HCT116 (cell line): ENCODE measurements at regions not wholly inside any gene's neighbourhood (a gene's known extent, or its start where the extent isn't known, plus 50 kb on each side); places are given as distances from the start of the nearest gene placed in this dataset.

Source experiments
- ATAC-seq: fragments of 200-7000 bp; cut with Tn5 transposase; 2 replicates; pipeline ENCODE4 v1.9.1; 2020; ENCODE audit warnings: mild to moderate bottlenecking, moderate library complexity
- BruUV-seq: library from RNA; stranded (reverse); fragments of 400-500 nt; replicated peaks from 2 replicates; lab custom pipeline; 2021; lab: Mats Ljungman, UMichigan
- CTCF ChIA-PET: fragments of 300-600 bp; sonication (Branson Sonifier 250); formaldehyde crosslinking; loops from one replicate; lab custom pipeline; 2021; ENCODE audit warnings: antibody characterized with exemption; lab: Charles Lee
- POLR2A ChIA-PET: fragments of 300-600, 350-600 bp; sonication (Branson Sonifier 250); formaldehyde crosslinking; loops from one replicate; lab custom pipeline; 2021; ENCODE audit warnings: antibody characterized with exemption; lab: Charles Lee
- RAD21 ChIA-PET, 2 experiments: fragments of 300-600 bp; sonication (Branson Sonifier 250); formaldehyde crosslinking; loops; one replicate each; lab custom pipeline; 2023; ENCODE audit warnings: low total read pairs in 2 of 2; ENCODE audit not compliant: uncharacterized antibody in 2 of 2, unreplicated experiment in 2 of 2, low non-redundant PET in 1 of 2; lab: Charles Lee
- DNase-seq: peaks from one replicate; pipeline ENCODE4 v3.0.0-alpha.2; 2010; ENCODE audit warnings: low read depth, low spot score
- H2AFZ ChIP-seq: fragments of 200-600 bp; shearing (Covaris generic), sonication (generic); 2 replicates; pipeline ENCODE4 v1.6.1; 2017; ENCODE audit warnings: low read depth, mixed run types, mixed read lengths, antibody characterized with exemption, low read length; ENCODE audit not compliant: poor library complexity, severe bottlenecking
- H3K27ac ChIP-seq: 2 replicates; pipeline ENCODE4 v1.5.1; 2012; ENCODE audit warnings: low read depth, low read length
- H3K27me3 ChIP-seq: fragments of 200-600 bp; sonication (generic); 2 replicates; pipeline ENCODE4 v1.6.1; 2016; ENCODE audit warnings: mixed run types, low read length, mixed read lengths; ENCODE audit not compliant: insufficient read depth
- H3K36me3 ChIP-seq, 2 experiments: fragments of 200-500 bp in 1 of 2; fragments of 200-600 bp in 1 of 2; sonication (Bioruptor generic) in 1 of 2; sonication (generic) in 1 of 2; 2 replicates each; pipeline versions ENCODE4 v1.5.1 to v1.6.1; 2014 to 2016; ENCODE audit warnings: low read length in 2 of 2, inconsistent platforms in 1 of 2, mixed read lengths in 1 of 2, mixed run types in 1 of 2; ENCODE audit not compliant: insufficient read depth in 2 of 2, control insufficient read depth in 1 of 2
- H3K4me1 ChIP-seq, 2 experiments: fragments of 200-600 bp in 1 of 2; sonication (generic) in 1 of 2; 2 replicates each; pipeline versions ENCODE4 v1.5.1 to v1.6.1; 2012 to 2017; ENCODE audit warnings: low read length in 2 of 2, inconsistent platforms in 1 of 2, mild to moderate bottlenecking in 1 of 2, mixed read lengths in 1 of 2, mixed run types in 1 of 2, moderate library complexity in 1 of 2; ENCODE audit not compliant: insufficient read depth in 2 of 2, control insufficient read depth in 1 of 2
- H3K4me2 ChIP-seq: fragments of 200-600 bp; sonication (generic); 2 replicates; pipeline ENCODE4 v1.6.1; 2017; ENCODE audit warnings: mixed run types, low read length, mixed read lengths
- H3K4me3 ChIP-seq, 2 experiments: fragments of 200-600 bp in 1 of 2; sonication (generic) in 1 of 2; replicated peaks in 1 of 2; 2 replicates each; pipeline ENCODE4 v1.5.1; 2011 to 2016; ENCODE audit warnings: low read length in 2 of 2, control low read depth in 1 of 2, low read depth in 1 of 2, mild to moderate bottlenecking in 1 of 2, mixed read lengths in 1 of 2, mixed run types in 1 of 2
- H3K79me2 ChIP-seq: fragments of 200-600 bp; sonication (generic); 2 replicates; pipeline ENCODE4 v1.6.1; 2017; ENCODE audit warnings: mild to moderate bottlenecking, mixed run types, low read length, moderate library complexity, mixed read lengths; ENCODE audit not compliant: insufficient read depth
- H3K9ac ChIP-seq: fragments of 200-600 bp; sonication (generic); 2 replicates; pipeline ENCODE4 v1.6.1; 2016; ENCODE audit warnings: low read length, mixed read lengths
- H3K9me2 ChIP-seq: fragments of 200-600 bp; sonication (generic), shearing (Covaris generic); 2 replicates; pipeline ENCODE4 v1.6.1; 2017; ENCODE audit warnings: mixed run types, mild to moderate bottlenecking, moderate library complexity; ENCODE audit not compliant: insufficient read depth
- H3K9me3 ChIP-seq, 2 experiments: fragments of 200-500 bp in 1 of 2; fragments of 200-600 bp in 1 of 2; sonication (Bioruptor generic) in 1 of 2; sonication (generic) in 1 of 2; 2 replicates each; pipeline ENCODE4 v1.6.1; 2014 to 2017; ENCODE audit warnings: low read length in 2 of 2, mixed read lengths in 2 of 2, inconsistent platforms in 1 of 2, low read depth in 1 of 2, mild to moderate bottlenecking in 1 of 2, mixed run types in 1 of 2, moderate library complexity in 1 of 2; ENCODE audit not compliant: control insufficient read depth in 1 of 2, insufficient read depth in 1 of 2
- H4K20me1 ChIP-seq: fragments of 200-600 bp; sonication (generic), shearing (Covaris generic); 2 replicates; pipeline ENCODE4 v1.6.1; 2017; ENCODE audit warnings: mixed run types, mild to moderate bottlenecking, moderate library complexity; ENCODE audit not compliant: insufficient read depth
- CBX3 ChIP-seq: IDR thresholded peaks from 2 replicates; pipeline ENCODE4 v1.6.1; 2012; ENCODE audit warnings: low read depth
- ELF1 ChIP-seq: IDR thresholded peaks from 2 replicates; pipeline ENCODE4 v1.6.1; 2012; ENCODE audit warnings: low read depth, borderline replicate concordance
- EZH2 ChIP-seq: fragments of 200-600 bp; sonication (generic); IDR thresholded peaks from 2 replicates; pipeline ENCODE4 v1.6.1; 2017; ENCODE audit warnings: antibody characterized with exemption, mixed run types
- EZH2phosphoT487 ChIP-seq: fragments of 200-600 bp; IDR thresholded peaks from 2 replicates; pipeline ENCODE4 v1.6.1; 2018; ENCODE audit warnings: antibody characterized with exemption, borderline replicate concordance
- MAX ChIP-seq: IDR thresholded peaks from 2 replicates; pipeline ENCODE4 v1.6.1; 2012
- POLR2AphosphoS5 ChIP-seq: IDR thresholded peaks from 2 replicates; pipeline ENCODE4 v1.6.1; 2011; ENCODE audit warnings: mild to moderate bottlenecking, low read depth, low read length, moderate library complexity
- REST ChIP-seq: IDR thresholded peaks from 2 replicates; pipeline ENCODE4 v1.6.1; 2012; ENCODE audit warnings: low read depth
- SIN3A ChIP-seq: IDR thresholded peaks from 2 replicates; pipeline ENCODE4 v1.6.1; 2012; ENCODE audit warnings: low read depth
- SRF ChIP-seq: IDR thresholded peaks from 2 replicates; pipeline ENCODE4 v1.6.1; 2012; ENCODE audit warnings: low read depth
- TCF7L2 ChIP-seq: IDR thresholded peaks from 2 replicates; pipeline ENCODE4 v1.7.0; 2011; ENCODE audit warnings: borderline replicate concordance, inconsistent platforms; ENCODE audit not compliant: insufficient read depth, insufficient read length; ENCODE audit errors: extremely low read depth
- YY1 ChIP-seq: IDR thresholded peaks from 2 replicates; pipeline ENCODE4 v1.6.1; 2011; ENCODE audit warnings: low read length, low read depth, moderate library complexity, mild to moderate bottlenecking; ENCODE audit not compliant: insufficient replicate concordance; ENCODE audit errors: extremely low read depth
- ZBTB33 ChIP-seq: IDR thresholded peaks from 2 replicates; pipeline ENCODE4 v1.6.1; 2011; ENCODE audit warnings: mild to moderate bottlenecking, low read length, moderate library complexity; ENCODE audit not compliant: insufficient replicate concordance; ENCODE audit errors: extremely low read depth
- ZFX ChIP-seq: fragments of 450-650 bp; IDR thresholded peaks from 2 replicates; pipeline ENCODE4 v1.6.1; 2017
- ZNF274 ChIP-seq: fragments of 200-500 bp; sonication (Bioruptor generic); IDR thresholded peaks from 2 replicates; pipeline ENCODE4 v1.6.1; 2014; ENCODE audit warnings: mild to moderate bottlenecking, low read depth, low read length, inconsistent platforms
- intact Hi-C: fragments of 100-400 bp; cut with micrococcal nuclease; formaldehyde crosslinking; loops from 2 replicates; pipeline ENCODE4 v1.10.0; 2022

GRCh38 chr13:39970177-39970846 is 314.9 kb downstream of the COG6 start:
- peaks cover 5% of the 10 kb centered on the region; the same call in 1 of the 2 replicates for H3K27me3 ChIP-seq
- no peaks in the 10 kb centered on the region for H3K79me2 ChIP-seq
- no peak for TF ChIP-seq CBX3
- TF ChIP-seq ZFX = no peak
- TF ChIP-seq REST = no peak
- no peak for TF ChIP-seq ZNF274
- TF ChIP-seq EZH2 = no peak
- TF ChIP-seq YY1 = no peak
- TF ChIP-seq ZBTB33 = no peak
- no peak for TF ChIP-seq ELF1
- TF ChIP-seq SRF = no peak
- no peak for TF ChIP-seq MAX
- TF ChIP-seq SIN3A = no peak
- TF ChIP-seq EZH2phosphoT487 = no peak
- no peak for TF ChIP-seq POLR2AphosphoS5
- TF ChIP-seq TCF7L2 = no peak
- H3K4me1 ChIP-seq = no peaks in the 10 kb centered on the region
- H4K20me1 ChIP-seq = no peaks in the 10 kb centered on the region
- CTCF ChIA-PET = no interaction called here
- RAD21 ChIA-PET = no interaction called here
- H3K27ac ChIP-seq = no peak overlapping the region
- POLR2A ChIA-PET = no interaction called here
- intact Hi-C loops = no loop called here
- H3K9ac ChIP-seq = no peak overlapping the region
- no peak overlapping the region for H3K4me2 ChIP-seq
- no peak overlapping the region for H3K4me3 ChIP-seq
- no peak for DNase-seq
- no peaks in the 10 kb centered on the region for H3K36me3 ChIP-seq
- ATAC-seq = no peak
- no TSS peak for BruUV-seq
- no peaks in the 10 kb centered on the region for H3K9me3 ChIP-seq
- no peaks in the 10 kb centered on the region for H3K9me2 ChIP-seq
- H2AFZ ChIP-seq = no peak overlapping the region
